Mononuclear cell (primary cell): ENCODE measurements at regions not wholly inside any gene's neighbourhood (a gene's known extent, or its start where the extent isn't known, plus 50 kb on each side); places are given as distances from the start of the nearest gene placed in this dataset.

Experiments
- H3K27me3 ChIP-seq: 2 replicates; pipeline ENCODE4 v1.6.0; 2011; ENCODE audit warnings: low read length, control low read depth; ENCODE audit not compliant: insufficient read depth
- H3K4me1 ChIP-seq: 2 replicates; pipeline ENCODE4 v1.5.1; 2011; ENCODE audit warnings: mild to moderate bottlenecking, low read length, control low read depth; ENCODE audit not compliant: insufficient read depth
- H3K4me3 ChIP-seq: 2 replicates; pipeline ENCODE4 v1.5.1; 2011; ENCODE audit warnings: mild to moderate bottlenecking, low read length, moderate library complexity
- H3K9me3 ChIP-seq: 2 replicates; pipeline ENCODE4 v1.5.1; 2011; ENCODE audit warnings: low read depth, mild to moderate bottlenecking, control low read depth, low read length

GRCh38 chr21:16357994-16358393 is 628.2 kb downstream of the USP25 start:
- Histone ChIP-seq H3K9me3 (no peaks in the 10 kb centered on the region), H3K4me1 (no peaks in the 10 kb centered on the region), H3K4me3 (no peak overlapping the region), H3K27me3 (no peaks in the 10 kb centered on the region)

GRCh38 chr21:16358784-16359183 is 629.0 kb downstream of the USP25 start:
- Histone ChIP-seq H3K4me3 (no peak overlapping the region), H3K27me3 (no peaks in the 10 kb centered on the region), H3K9me3 (no peaks in the 10 kb centered on the region), H3K4me1 (no peaks in the 10 kb centered on the region)

GRCh38 chr21:16363100-16363499 is 633.3 kb downstream of the USP25 start:
- no peaks in the 10 kb centered on the region for H3K27me3 ChIP-seq
- no peaks in the 10 kb centered on the region for H3K9me3 ChIP-seq
- no peaks in the 10 kb centered on the region for H3K4me1 ChIP-seq
- H3K4me3 ChIP-seq: no peak overlapping the region

- Histone ChIP-seq H3K9me3 (no peaks in the 10 kb centered on the region), H3K27me3 (no peaks in the 10 kb centered on the region), H3K4me3 (no peak overlapping the region), H3K4me1 (no peaks in the 10 kb centered on the region)
Measured at GRCh38 chr21:16363518-16363917, 633.7 kb downstream of the USP25 start.

GRCh38 chr21:16366207-16366606 is 636.4 kb downstream of the USP25 start:
- H3K9me3 ChIP-seq: no peaks in the 10 kb centered on the region
- no peaks in the 10 kb centered on the region for H3K4me1 ChIP-seq
- H3K27me3 ChIP-seq: no peaks in the 10 kb centered on the region
- H3K4me3 ChIP-seq: no peak overlapping the region

GRCh38 chr21:16367079-16367478 is 637.3 kb downstream of the USP25 start:
- no peaks in the 10 kb centered on the region for H3K4me1 ChIP-seq
- H3K27me3 ChIP-seq: no peaks in the 10 kb centered on the region
- no peak overlapping the region for H3K4me3 ChIP-seq
- no peaks in the 10 kb centered on the region for H3K9me3 ChIP-seq

- no peaks in the 10 kb centered on the region for H3K9me3 ChIP-seq
- H3K4me3 ChIP-seq: no peak overlapping the region
- no peaks in the 10 kb centered on the region for H3K4me1 ChIP-seq
- H3K27me3 ChIP-seq: no peaks in the 10 kb centered on the region
Measured at GRCh38 chr21:16370186-16370585, 640.4 kb downstream of the USP25 start.

- Histone ChIP-seq H3K27me3 (no peaks in the 10 kb centered on the region), H3K9me3 (no peaks in the 10 kb centered on the region), H3K4me3 (no peak overlapping the region), H3K4me1 (no peaks in the 10 kb centered on the region)
Measured at GRCh38 chr21:16372586-16372985, 642.8 kb downstream of the USP25 start.

- Histone ChIP-seq H3K27me3 (no peaks in the 10 kb centered on the region), H3K9me3 (no peaks in the 10 kb centered on the region), H3K4me1 (no peaks in the 10 kb centered on the region), H3K4me3 (no peak overlapping the region)
Measured at GRCh38 chr21:16376673-16377072, 646.9 kb downstream of the USP25 start.

GRCh38 chr21:16377120-16377658 is 647.4 kb downstream of the USP25 start:
- Histone ChIP-seq H3K9me3 (no peaks in the 10 kb centered on the region), H3K4me3 (no peak overlapping the region), H3K4me1 (no peaks in the 10 kb centered on the region), H3K27me3 (no peaks in the 10 kb centered on the region)

- H3K4me1 ChIP-seq: no peaks in the 10 kb centered on the region
- H3K27me3 ChIP-seq: no peaks in the 10 kb centered on the region
- no peak overlapping the region for H3K4me3 ChIP-seq
- H3K9me3 ChIP-seq: no peaks in the 10 kb centered on the region
Measured at GRCh38 chr21:16377857-16378256, 648.1 kb downstream of the USP25 start.

- no peaks in the 10 kb centered on the region for H3K9me3 ChIP-seq
- H3K27me3 ChIP-seq: no peaks in the 10 kb centered on the region
- H3K4me3 ChIP-seq: no peak overlapping the region
- no peaks in the 10 kb centered on the region for H3K4me1 ChIP-seq
Measured at GRCh38 chr21:16378525-16378924, 648.7 kb downstream of the USP25 start.

GRCh38 chr21:16388291-16388690 is 658.5 kb downstream of the USP25 start:
- no peak overlapping the region for H3K4me3 ChIP-seq
- no peaks in the 10 kb centered on the region for H3K9me3 ChIP-seq
- H3K4me1 ChIP-seq: no peaks in the 10 kb centered on the region
- H3K27me3 ChIP-seq: no peaks in the 10 kb centered on the region

GRCh38 chr21:16388911-16389560 is 659.3 kb downstream of the USP25 start:
- H3K9me3 ChIP-seq: no peaks in the 10 kb centered on the region

GRCh38 chr21:16389643-16390042 is 659.9 kb downstream of the USP25 start:
- no peaks in the 10 kb centered on the region for H3K27me3 ChIP-seq
- no peaks in the 10 kb centered on the region for H3K9me3 ChIP-seq
- no peaks in the 10 kb centered on the region for H3K4me1 ChIP-seq
- no peak overlapping the region for H3K4me3 ChIP-seq

More at GRCh38 chr21:16388911-16389560, 659.3 kb downstream of the USP25 start:
- H3K27me3 ChIP-seq: no peaks in the 10 kb centered on the region
- no peak overlapping the region for H3K4me3 ChIP-seq
- H3K4me1 ChIP-seq: no peaks in the 10 kb centered on the region

GRCh38 chr21:16395285-16395684 is 665.5 kb downstream of the USP25 start:
- Histone ChIP-seq H3K9me3 (no peaks in the 10 kb centered on the region), H3K27me3 (no peaks in the 10 kb centered on the region), H3K4me3 (no peak overlapping the region), H3K4me1 (no peaks in the 10 kb centered on the region)
